HK-2 (cell line): ENCODE measurements at regions not wholly inside any gene's neighbourhood (a gene's known extent, or its start where the extent isn't known, plus 50 kb on each side); places are given as distances from the start of the nearest gene placed in this dataset.
"Not testable (repeated sequence)": the region's sequence is repeated elsewhere in the genome, so short reads cannot be mapped to it uniquely, and the experiment has no call there.

ENCODE experiments used
- DNase-seq: peaks from one replicate; pipeline ENCODE4 v3.0.0-alpha.2; 2018; ENCODE audit not compliant: unreplicated experiment

- DNase-seq = no peak
Observed at GRCh38 chr1:224791362-224791941, 138.0 kb upstream of the DNAH14 start.

- DNase-seq = no peak
Observed at GRCh38 chr1:224795591-224795990, 133.9 kb upstream of the DNAH14 start.

GRCh38 chr1:224799083-224799482, 130.4 kb upstream of the DNAH14 start:
- DNase-seq = no peak

DNA sequence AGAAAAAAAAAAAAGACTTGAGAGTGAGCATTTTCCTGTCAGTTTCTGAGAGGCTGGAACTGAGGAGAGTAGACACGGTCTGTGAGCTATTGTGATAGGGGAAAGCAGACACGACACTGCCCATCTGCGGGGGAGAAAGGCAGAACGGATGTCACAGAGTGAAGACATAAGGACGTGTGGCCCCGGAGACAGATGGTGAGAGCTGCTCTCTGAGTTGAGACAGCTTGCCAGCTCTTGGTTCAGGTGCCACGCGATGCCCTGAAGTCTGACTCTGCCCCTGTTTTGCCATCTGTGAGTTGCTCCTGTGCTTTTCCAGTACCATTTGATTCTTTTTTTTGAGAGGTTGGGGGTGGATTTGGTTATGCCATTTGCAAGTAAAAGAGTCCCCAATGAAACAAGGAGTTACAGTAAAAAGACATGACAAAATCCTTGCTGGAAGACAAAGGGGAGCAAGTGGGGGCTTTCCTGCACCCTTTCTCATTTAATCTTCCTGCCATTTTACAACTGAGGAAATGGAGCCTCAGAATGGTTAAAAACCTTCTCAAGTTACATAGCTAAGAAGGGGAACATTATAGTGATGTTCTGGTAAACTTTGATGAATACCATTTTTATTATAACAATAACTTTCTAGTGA, 128.9 kb upstream of the DNAH14 start:
- no peak for DNase-seq

DNA sequence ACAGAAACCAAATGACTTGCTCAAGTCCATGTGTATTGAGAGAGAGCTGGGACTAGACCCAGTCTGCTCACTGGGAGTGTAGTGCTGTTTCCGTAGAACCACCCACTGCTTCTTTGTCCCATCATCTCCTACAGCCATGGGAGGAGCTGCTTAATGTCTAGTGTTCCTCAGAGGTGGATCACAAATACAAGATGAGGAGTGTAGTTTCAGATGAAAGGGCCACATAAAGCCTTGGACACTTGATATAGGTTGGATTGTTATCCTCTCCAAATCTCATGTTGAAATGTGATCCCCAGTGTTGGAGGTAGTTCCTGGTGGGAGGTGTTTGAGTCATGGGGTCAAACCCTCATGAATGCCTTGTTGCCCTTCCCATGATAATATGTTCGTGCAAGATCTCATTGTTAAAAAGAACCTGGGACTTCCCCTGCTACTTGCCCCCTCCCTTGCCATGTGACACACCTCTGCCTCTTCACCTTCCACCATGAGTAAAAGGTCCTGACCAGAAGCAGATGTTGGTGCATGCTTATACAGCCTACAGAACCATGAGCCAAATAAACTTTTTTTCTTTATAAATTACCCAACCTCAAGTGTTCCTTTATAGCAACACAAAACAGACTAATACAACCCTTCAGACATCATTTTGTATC, 127.5 kb upstream of the DNAH14 start:
- DNase-seq = no peak

DNA sequence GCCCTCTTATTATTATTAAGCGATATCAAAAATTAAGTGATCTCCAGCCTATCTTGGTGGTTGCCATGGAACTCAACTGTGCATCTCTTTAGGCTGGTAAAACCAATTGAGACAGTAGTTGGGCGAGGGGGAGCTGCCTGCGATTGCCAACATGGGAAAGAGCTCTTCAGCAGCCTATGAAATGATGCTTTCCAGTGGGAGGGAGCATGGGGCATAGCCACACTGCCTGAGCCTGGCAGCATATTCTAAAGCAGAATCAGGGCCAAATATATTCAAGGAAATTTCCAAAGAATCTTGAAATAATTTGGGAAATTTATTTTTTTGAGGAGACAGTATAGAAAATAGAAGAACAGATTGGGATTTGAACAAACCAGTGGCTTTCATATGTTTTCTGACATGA, 126.9 kb upstream of the DNAH14 start:
- DNase-seq = no peak

DNA sequence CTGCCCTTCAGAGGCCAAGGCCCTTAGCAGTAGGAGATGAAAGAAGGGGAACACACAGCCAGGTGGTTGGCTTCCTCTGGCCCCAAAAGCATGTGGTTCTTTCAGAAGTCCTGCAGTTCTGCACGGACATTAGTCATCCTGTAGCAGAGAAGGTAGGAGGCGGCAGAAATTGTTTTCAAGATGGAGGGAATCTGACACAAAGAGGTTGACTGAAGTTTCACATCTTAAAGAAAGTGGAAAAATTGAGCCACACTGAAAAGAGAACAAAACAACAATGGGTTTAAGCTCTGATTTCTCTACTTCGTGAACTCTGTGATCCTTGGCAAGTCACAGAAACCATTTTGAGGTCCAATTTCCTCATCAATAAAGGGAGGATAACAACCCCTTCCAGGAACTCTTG, 125.3 kb upstream of the DNAH14 start:
- no peak for DNase-seq

DNA sequence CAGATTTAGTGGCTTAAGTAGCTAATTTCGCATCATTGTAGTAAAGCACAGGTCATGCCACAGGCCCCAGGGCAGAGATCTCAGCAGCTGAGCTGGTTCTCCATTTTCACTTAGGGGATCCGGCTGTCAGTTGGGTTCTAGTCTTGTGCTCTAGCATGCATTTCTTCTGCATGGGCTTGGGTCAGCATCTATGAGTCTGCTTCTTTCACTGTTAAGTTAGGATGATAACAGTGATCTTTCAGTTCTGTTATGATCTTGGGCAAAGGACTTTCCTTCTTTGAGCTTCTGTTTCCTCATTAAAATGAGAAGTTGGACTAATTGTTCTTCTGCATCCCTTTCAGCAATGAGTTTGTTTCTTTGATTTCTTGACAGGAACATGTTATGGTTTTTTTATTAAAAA, 123.6 kb upstream of the DNAH14 start:
- DNase-seq = no peak

DNA sequence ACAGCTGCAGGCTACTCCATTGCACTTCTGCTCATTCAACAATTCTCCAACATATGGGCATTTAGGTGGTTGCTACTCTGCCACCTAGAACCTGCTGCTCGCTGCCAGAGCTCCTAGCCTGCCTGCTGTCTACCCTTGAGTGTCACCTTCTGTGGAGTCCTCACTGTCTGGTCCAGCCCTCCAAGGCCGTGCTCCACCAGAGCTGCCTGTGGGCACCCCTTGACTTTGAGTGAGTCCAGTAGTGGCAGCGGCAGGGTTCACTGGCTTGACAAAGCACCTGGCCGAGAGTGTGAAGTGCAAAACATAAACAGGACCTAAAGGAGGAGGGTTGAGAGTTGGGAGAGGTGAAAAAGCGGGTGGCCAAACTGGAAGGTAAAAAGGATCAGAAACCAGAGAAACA, 120.3 kb upstream of the DNAH14 start:
- no peak for DNase-seq

DNA sequence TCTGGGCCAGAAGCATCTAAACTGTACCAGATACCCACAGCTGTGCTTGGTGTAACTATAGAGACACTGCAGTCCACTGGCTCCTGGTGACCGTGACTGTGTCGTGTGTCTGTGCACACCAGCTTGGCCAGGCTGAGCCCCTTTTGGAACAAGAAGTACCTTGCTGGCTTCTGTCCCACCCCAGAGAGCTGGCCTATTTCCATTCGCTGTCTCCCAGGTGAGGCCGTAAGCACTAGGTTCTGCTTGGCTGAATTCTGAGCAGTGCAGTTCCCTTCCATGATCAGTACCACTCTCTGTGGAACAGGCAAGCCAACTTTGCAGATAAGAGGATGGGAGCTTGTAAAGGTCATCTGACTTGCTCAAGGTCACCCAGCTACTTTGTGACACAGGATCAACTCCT, 119.9 kb upstream of the DNAH14 start:
- DNase-seq = no peak

- no peak for DNase-seq
Observed at GRCh38 chr1:224811564-224811963, 117.9 kb upstream of the DNAH14 start.

DNA sequence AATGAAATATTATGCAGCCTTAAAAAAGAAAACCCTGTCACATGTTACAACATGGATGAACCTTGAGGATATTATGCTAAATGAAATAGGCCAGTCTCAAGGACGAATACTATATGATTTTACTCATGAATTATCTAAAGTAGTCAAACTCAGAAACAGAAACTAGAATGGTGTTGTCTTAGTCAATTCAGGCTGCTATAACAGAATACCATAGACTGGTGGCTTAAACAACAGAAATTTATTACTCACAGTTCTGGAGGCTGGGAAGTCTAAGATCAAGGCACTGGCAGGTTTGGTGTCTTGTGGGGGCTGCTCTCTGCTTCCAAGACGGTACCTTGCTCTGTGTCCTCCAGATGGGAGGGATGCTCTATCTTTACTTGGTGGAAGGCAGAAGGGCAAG, 113.8 kb upstream of the DNAH14 start:
- no peak for DNase-seq

GRCh38 chr1:224816062-224816461, 113.4 kb upstream of the DNAH14 start:
- no peak for DNase-seq

- no peak for DNase-seq
Observed at GRCh38 chr1:224817382-224817781, 112.1 kb upstream of the DNAH14 start.

DNA sequence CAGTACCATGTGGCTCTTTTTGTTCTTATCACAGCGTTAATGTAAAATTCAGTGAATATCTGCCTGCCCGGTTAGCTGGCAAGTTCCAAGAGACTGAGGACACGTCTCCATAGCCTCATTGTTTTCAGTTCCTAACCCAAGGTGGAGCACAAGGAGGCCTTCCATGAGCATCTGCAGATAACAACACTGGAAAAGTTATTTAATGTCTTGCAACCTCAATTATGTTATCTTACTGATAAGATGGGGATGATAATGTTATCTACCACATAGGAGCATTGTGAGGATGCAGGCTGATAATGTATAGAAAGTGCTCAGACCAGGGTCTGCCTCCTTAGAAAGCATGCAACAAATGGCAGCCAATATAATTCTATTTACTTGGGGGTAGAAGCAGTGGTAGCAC, 109.6 kb upstream of the DNAH14 start:
- DNase-seq = no peak

GRCh38 chr1:224820341-224820740, 109.1 kb upstream of the DNAH14 start:
- DNase-seq = no peak

- not testable (repeated sequence) for DNase-seq
Observed at GRCh38 chr1:224821751-224822150, 107.7 kb upstream of the DNAH14 start.

GRCh38 chr1:224825525-224826000, 103.9 kb upstream of the DNAH14 start:
- no peak for DNase-seq

GRCh38 chr1:224828691-224829090, 100.8 kb upstream of the DNAH14 start:
- DNase-seq = no peak

DNA sequence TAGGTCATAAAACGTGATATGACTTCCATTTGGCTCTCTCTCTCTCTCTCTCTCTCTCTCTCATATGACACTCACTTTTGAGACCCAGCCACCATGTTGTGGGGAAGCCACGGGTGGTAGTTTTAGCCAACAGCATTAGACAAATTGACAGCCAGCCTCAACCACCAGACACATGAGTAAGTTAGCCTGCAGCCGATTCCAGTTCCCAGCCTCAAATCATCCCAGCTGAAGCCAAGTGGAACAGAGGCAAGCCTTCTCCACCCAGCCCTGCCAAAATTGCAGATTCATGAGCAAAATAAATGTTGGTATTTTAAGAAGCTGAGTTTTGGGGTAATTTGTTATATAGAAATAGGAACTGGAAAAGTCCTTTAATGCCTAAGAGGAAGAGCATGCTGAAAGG, 98.0 kb upstream of the DNAH14 start:
- no peak for DNase-seq

- DNase-seq = not testable (repeated sequence)
Observed at GRCh38 chr1:224839648-224840300, 89.7 kb upstream of the DNAH14 start.

GRCh38 chr1:224841803-224842202, 87.7 kb upstream of the DNAH14 start:
- DNase-seq = not testable (repeated sequence)
